H9 (cell line): ENCODE measurements at regions not wholly inside any gene's neighbourhood (a gene's known extent, or its start where the extent isn't known, plus 50 kb on each side); places are given as distances from the start of the nearest gene placed in this dataset.

Source experiments
- DNase-seq: peaks from one replicate; pipeline ENCODE4 v3.0.0-alpha.2; 2017
- H2AFZ ChIP-seq: one replicate; pipeline ENCODE4 v1.6.1; 2013; ENCODE audit warnings: mild to moderate bottlenecking, low read length, control low read depth, moderate library complexity
- H2AK5ac ChIP-seq: 2 replicates; pipeline ENCODE4 v1.6.1; 2013; ENCODE audit warnings: low read length, control low read depth, mixed read lengths; ENCODE audit not compliant: insufficient read length
- H2BK120ac ChIP-seq: one replicate; pipeline ENCODE4 v1.6.1; 2013; ENCODE audit warnings: low read depth, mild to moderate bottlenecking, low read length, control low read depth, inconsistent platforms; ENCODE audit not compliant: poor library complexity, severe bottlenecking
- H2BK12ac ChIP-seq: 2 replicates; pipeline ENCODE4 v1.6.1; 2013; ENCODE audit warnings: low read length, control low read depth, mixed read lengths, low read depth; ENCODE audit not compliant: insufficient read length
- H2BK15ac ChIP-seq: 2 replicates; pipeline ENCODE4 v1.6.1; 2013; ENCODE audit warnings: low read depth, low read length, control low read depth
- H2BK20ac ChIP-seq: one replicate; pipeline ENCODE4 v1.6.1; 2013; ENCODE audit warnings: low read depth, mild to moderate bottlenecking, low read length, control low read depth, inconsistent platforms; ENCODE audit not compliant: poor library complexity, severe bottlenecking
- H2BK5ac ChIP-seq: 2 replicates; pipeline ENCODE4 v1.6.1; 2013; ENCODE audit warnings: low read length, control low read depth, mixed read lengths; ENCODE audit not compliant: insufficient read length
- H3K14ac ChIP-seq: 2 replicates; pipeline ENCODE4 v1.6.1; 2013; ENCODE audit warnings: low read length, control low read depth; ENCODE audit not compliant: insufficient read depth
- H3K18ac ChIP-seq: 2 replicates; pipeline ENCODE4 v1.6.1; 2013; ENCODE audit warnings: low read depth, mild to moderate bottlenecking, mixed read lengths, low read length, control low read depth; ENCODE audit not compliant: insufficient read length
- H3K23ac ChIP-seq: 2 replicates; pipeline ENCODE4 v1.6.1; 2013; ENCODE audit warnings: low read length, control low read depth, mixed read lengths, low read depth; ENCODE audit not compliant: insufficient read length
- H3K23me2 ChIP-seq: 2 replicates; pipeline ENCODE4 v1.6.1; 2013; ENCODE audit warnings: low read depth, mild to moderate bottlenecking, mixed read lengths, low read length, control low read depth; ENCODE audit not compliant: insufficient read length, poor library complexity, severe bottlenecking
- H3K27ac ChIP-seq: 2 replicates; pipeline ENCODE4 v1.5.1; 2013; ENCODE audit warnings: low read length, control low read depth, mixed read lengths, low read depth; ENCODE audit not compliant: insufficient read length
- H3K27me3 ChIP-seq: 2 replicates; pipeline ENCODE4 v1.6.1; 2013; ENCODE audit warnings: low read length, control low read depth, inconsistent platforms; ENCODE audit not compliant: insufficient read depth
- H3K4ac ChIP-seq: 2 replicates; pipeline ENCODE4 v1.6.1; 2013; ENCODE audit warnings: low read depth, mild to moderate bottlenecking, control low read depth, inconsistent platforms, low read length, moderate library complexity
- H3K4me1 ChIP-seq: 2 replicates; pipeline ENCODE4 v1.6.1; 2013; ENCODE audit warnings: low read length, control low read depth, inconsistent platforms; ENCODE audit not compliant: insufficient read depth
- H3K4me2 ChIP-seq: 2 replicates; pipeline ENCODE4 v1.6.1; 2013; ENCODE audit warnings: low read length, control low read depth, mixed read lengths; ENCODE audit not compliant: insufficient read length, insufficient read depth
- H3K56ac ChIP-seq: 2 replicates; pipeline ENCODE4 v1.6.1; 2013; ENCODE audit warnings: low read depth, mild to moderate bottlenecking, mixed read lengths, low read length, control low read depth; ENCODE audit not compliant: insufficient read length
- H3K79me1 ChIP-seq: 2 replicates; pipeline ENCODE4 v1.6.1; 2013; ENCODE audit warnings: low read depth, mild to moderate bottlenecking, moderate library complexity, low read length, control low read depth, inconsistent platforms; ENCODE audit not compliant: insufficient read depth, poor library complexity, severe bottlenecking
- H3K79me2 ChIP-seq: 2 replicates; pipeline ENCODE4 v1.6.1; 2013; ENCODE audit warnings: low read length, control low read depth, inconsistent platforms; ENCODE audit not compliant: insufficient read depth
- H3K9ac ChIP-seq: 2 replicates; pipeline ENCODE4 v1.6.1; 2013; ENCODE audit warnings: low read length, control low read depth, mixed read lengths; ENCODE audit not compliant: insufficient read length; ENCODE audit errors: extremely low read depth
- H3K9me3 ChIP-seq: one replicate; pipeline ENCODE4 v1.6.1; 2013; ENCODE audit warnings: low read depth, low read length, inconsistent platforms; ENCODE audit not compliant: control insufficient read depth
- H3T11ph ChIP-seq: one replicate; pipeline ENCODE4 v1.6.1; 2013; ENCODE audit warnings: mild to moderate bottlenecking, low read length, control low read depth, inconsistent platforms
- H4K20me1 ChIP-seq: one replicate; pipeline ENCODE4 v1.6.1; 2013; ENCODE audit not compliant: control insufficient read depth, insufficient read length, insufficient read depth
- H4K5ac ChIP-seq: 2 replicates; pipeline ENCODE4 v1.6.1; 2013; ENCODE audit warnings: low read depth, mild to moderate bottlenecking, mixed read lengths, low read length, control low read depth; ENCODE audit not compliant: insufficient read length
- H4K8ac ChIP-seq: replicated peaks from 2 replicates; pipeline ENCODE4 v1.6.1; 2013; ENCODE audit warnings: low read length, control low read depth, mixed read lengths, low read depth; ENCODE audit not compliant: insufficient read length
- H4K91ac ChIP-seq: 2 replicates; pipeline ENCODE4 v1.6.1; 2013; ENCODE audit warnings: low read depth, mild to moderate bottlenecking, moderate library complexity, mixed read lengths, low read length, control low read depth; ENCODE audit not compliant: insufficient read length
- H3K27ac Mint-ChIP-seq, 3 experiments: 2 replicates in 2 of 3; 3 replicates in 1 of 3; pipeline ENCODE4 v1.8.0; 2020 to 2021; ENCODE audit warnings: mixed read lengths in 3 of 3, mild to moderate bottlenecking in 1 of 3, moderate library complexity in 1 of 3
- H3K27me3 Mint-ChIP-seq: 2 replicates; pipeline ENCODE4 v1.8.0; 2021; ENCODE audit warnings: low read depth, mild to moderate bottlenecking, moderate library complexity, mixed read lengths
- H3K36me3 Mint-ChIP-seq, 3 experiments: 2 replicates in 2 of 3; 3 replicates in 1 of 3; pipeline ENCODE4 v1.8.0; 2020 to 2021; ENCODE audit warnings: low read depth in 3 of 3, mixed read lengths in 3 of 3; ENCODE audit not compliant: insufficient read depth in 1 of 3
- H3K4me1 Mint-ChIP-seq, 2 experiments: 2 replicates each; pipeline ENCODE4 v1.8.0; 2020; ENCODE audit warnings: mixed read lengths in 2 of 2
- H3K4me3 Mint-ChIP-seq, 2 experiments: 2 replicates in 1 of 2; 3 replicates in 1 of 2; pipeline ENCODE4 v1.8.0; 2020 to 2021; ENCODE audit warnings: mild to moderate bottlenecking in 2 of 2, mixed read lengths in 2 of 2, moderate library complexity in 1 of 2
- H3K9me3 Mint-ChIP-seq, 2 experiments: 2 replicates in 1 of 2; 3 replicates in 1 of 2; pipeline ENCODE4 v1.8.0; 2020; ENCODE audit warnings: mild to moderate bottlenecking in 2 of 2, mixed read lengths in 2 of 2, moderate library complexity in 1 of 2
- WGBS: extraction: QIAGEN DNeasy Blood & Tissue Kit; methylation state at CpG from one replicate; pipeline ENCODE4 v1.1.7; 2013; ENCODE audit warnings: missing lambda C conversion rate, low lambda C conversion rate, mixed read lengths; ENCODE audit not compliant: insufficient read length; ENCODE audit errors: extremely low coverage; 5-methylcytosine and 5-hydroxymethylcytosine counted together
- TF ChIP-seq, protein P1 (sequence below): fragments of 200-600 bp; sonication (generic); conservative IDR thresholded peaks from 3 replicates; pipeline ENCODE4 v1.8.0; 2021; ENCODE audit warnings: antibody characterized with exemption, mild to moderate bottlenecking

DNA sequence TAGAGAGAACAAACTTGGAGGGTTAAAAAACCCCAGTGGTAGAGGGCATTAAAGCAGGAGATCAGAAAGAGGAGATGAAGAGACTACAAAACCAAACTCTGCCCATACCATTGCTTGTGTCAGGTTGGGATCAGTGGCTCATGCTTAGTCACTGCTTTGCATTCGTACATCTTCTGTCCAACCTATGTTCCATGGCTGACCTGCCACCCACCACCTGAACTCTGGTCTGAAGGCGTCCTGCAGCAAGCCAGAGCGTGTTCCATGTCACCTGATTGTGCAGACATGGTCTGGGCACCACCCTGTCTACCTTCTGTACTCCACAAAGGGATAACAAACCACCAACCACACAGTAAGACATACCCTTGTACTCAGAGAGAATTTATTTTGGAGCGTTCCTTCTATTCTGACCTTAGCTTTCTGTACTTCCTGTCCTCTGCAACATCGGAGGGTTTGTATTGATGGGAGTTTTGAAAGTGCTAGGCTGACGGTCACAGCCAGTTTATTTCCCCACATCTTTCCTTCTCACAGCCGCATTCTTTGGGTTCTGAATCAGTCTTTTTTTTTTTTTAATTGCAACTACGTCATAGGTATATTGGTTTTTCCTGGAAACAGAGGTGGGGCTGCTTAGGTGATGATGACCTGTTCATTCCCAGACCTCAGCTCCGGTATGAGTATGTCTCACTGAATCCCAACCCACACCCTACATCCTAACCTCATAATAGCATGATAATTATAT lies 88.3 kb downstream of the SOWAHC start:
- Mint-ChIP-seq H3K27me3 (no peaks in the 10 kb centered on the region), H3K4me3 (no peak overlapping the region), H3K36me3 (no peaks in the 10 kb centered on the region), H3K9me3 (no peaks in the 10 kb centered on the region), H3K4me1 (peaks cover 39 to 49% of the 10 kb centered on the region in 2 experiments), H3K27ac (no peak overlapping the region; a peak in 1 of 7 replicates)
- Histone ChIP-seq H3K79me1 (no peaks in the 10 kb centered on the region), H3T11ph (no peak overlapping the region), H3K14ac (no peak overlapping the region), H2BK15ac (no peak overlapping the region), H2BK12ac (no peak overlapping the region), H3K18ac (no peak overlapping the region), H4K20me1 (no peaks in the 10 kb centered on the region), H3K4ac (no peak overlapping the region), H2AK5ac (no peak overlapping the region), H3K9me3 (no peaks in the 10 kb centered on the region), H3K4me2 (no peak overlapping the region), H3K4me1 (peaks cover 27% of the 10 kb centered on the region), H2BK120ac (no peak overlapping the region), H3K9ac (no peak overlapping the region), H3K56ac (no peak overlapping the region), H3K23me2 (no peaks in the 10 kb centered on the region), H3K23ac (no peak overlapping the region), H3K79me2 (no peaks in the 10 kb centered on the region), H2BK5ac (no peak overlapping the region), H2BK20ac (no peak overlapping the region), H3K27ac (no peak overlapping the region), H4K91ac (no peak overlapping the region), H2AFZ (no peak overlapping the region), H4K8ac (no peak overlapping the region), H3K27me3 (no peaks in the 10 kb centered on the region), H4K5ac (peak overlapping the region; percentile 20)
- no CpG with 5 or more reads among the region's 9 CpGs for WGBS
- no peak for DNase-seq
- TF ChIP-seq, protein P1, sequence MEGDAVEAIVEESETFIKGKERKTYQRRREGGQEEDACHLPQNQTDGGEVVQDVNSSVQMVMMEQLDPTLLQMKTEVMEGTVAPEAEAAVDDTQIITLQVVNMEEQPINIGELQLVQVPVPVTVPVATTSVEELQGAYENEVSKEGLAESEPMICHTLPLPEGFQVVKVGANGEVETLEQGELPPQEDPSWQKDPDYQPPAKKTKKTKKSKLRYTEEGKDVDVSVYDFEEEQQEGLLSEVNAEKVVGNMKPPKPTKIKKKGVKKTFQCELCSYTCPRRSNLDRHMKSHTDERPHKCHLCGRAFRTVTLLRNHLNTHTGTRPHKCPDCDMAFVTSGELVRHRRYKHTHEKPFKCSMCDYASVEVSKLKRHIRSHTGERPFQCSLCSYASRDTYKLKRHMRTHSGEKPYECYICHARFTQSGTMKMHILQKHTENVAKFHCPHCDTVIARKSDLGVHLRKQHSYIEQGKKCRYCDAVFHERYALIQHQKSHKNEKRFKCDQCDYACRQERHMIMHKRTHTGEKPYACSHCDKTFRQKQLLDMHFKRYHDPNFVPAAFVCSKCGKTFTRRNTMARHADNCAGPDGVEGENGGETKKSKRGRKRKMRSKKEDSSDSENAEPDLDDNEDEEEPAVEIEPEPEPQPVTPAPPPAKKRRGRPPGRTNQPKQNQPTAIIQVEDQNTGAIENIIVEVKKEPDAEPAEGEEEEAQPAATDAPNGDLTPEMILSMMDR: no peak
